Testis (tissue), 2 donors: ENCODE measurements at regions not wholly inside any gene's neighbourhood (a gene's known extent, or its start where the extent isn't known, plus 50 kb on each side); places are given as distances from the start of the nearest gene placed in this dataset.

Experiments
- CTCF ChIP-seq, 3 experiments: fragments of 450-650 bp in 2 of 3; fragments of 200-600 bp in 1 of 3; sonication (generic) in 1 of 3; IDR thresholded peaks; one replicate each; pipeline ENCODE4 v1.5.1; 2016 to 2019; ENCODE audit warnings: antibody characterized with exemption in 3 of 3, mild to moderate bottlenecking in 2 of 3, moderate library complexity in 1 of 3
- POLR2A ChIP-seq: fragments of 450-650 bp; IDR thresholded peaks from one replicate; pipeline ENCODE4 v1.6.1; 2017; ENCODE audit warnings: antibody characterized with exemption, mild to moderate bottlenecking, moderate library complexity

GRCh38 chr5:107074996-107075395 lies 595.7 kb downstream of the EFNA5 start:
- TF ChIP-seq CTCF (IDR thresholded peaks at IDR 0.05), result no peak
- TF ChIP-seq POLR2A, result no peak
